ENCODE measurements at regions not wholly inside any gene's neighbourhood (a gene's known extent, or its start where the extent isn't known, plus 50 kb on each side); places are given as distances from the start of the nearest gene placed in this dataset.

DNA sequence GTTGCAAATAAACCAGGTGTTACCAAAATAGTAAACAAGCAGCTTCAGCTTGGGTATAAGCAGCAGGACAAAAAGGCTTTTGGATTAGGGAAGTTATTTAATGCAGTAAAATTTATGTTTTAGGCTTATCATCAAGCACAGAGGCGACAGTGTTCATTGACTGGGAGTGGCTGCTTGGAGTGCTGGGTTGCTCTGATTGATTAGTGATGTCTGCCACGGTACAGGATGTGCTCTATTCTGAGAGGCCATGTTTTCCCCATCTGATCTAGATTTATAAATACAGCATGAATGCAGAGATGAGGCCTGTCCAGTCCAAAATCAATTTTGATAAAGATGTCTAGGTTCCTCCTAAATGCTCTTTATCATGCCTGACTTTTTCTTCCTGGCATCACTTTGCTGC lies 83.5 kb downstream of the MAP1LC3B2 start:
- Histone ChIP-seq H2AFZ (ENCODE audit: low read length) (no peak overlapping the region), H3K4me3 (replicated peaks in 1 of 4; ENCODE audit: control extremely low read depth in 1 of 4, insufficient read depth in 1 of 4, low read depth in 3 of 4, low read length in 4 of 4) (no peak overlapping the region), H3K36me3 (ENCODE audit: control insufficient read depth, insufficient read depth, low read length) (no peaks in the 10 kb centered on the region), H3K4me1 (ENCODE audit: control insufficient read depth, extremely low read depth, insufficient read depth, low read length) (no peaks in the 10 kb centered on the region), H3K9ac (ENCODE audit: insufficient read depth, low read length) (no peak overlapping the region), H3K9me3 (ENCODE audit: control insufficient read depth, insufficient read depth, low read depth, low read length) (no peaks in the 10 kb centered on the region), H3K79me2 (ENCODE audit: control insufficient read depth, insufficient read depth, low read length) (no peaks in the 10 kb centered on the region), H3K27me3 (ENCODE audit: control insufficient read depth, insufficient read depth, low read length) (peaks cover 20% of the 10 kb centered on the region), H3K4me2 (ENCODE audit: extremely low read depth, insufficient read depth, low read length) (no peak overlapping the region), H3K27ac (ENCODE audit: insufficient read depth, low read length) (no peak overlapping the region), H4K20me1 (ENCODE audit: control insufficient read depth, extremely low read depth, insufficient read depth, low read length) (no peaks in the 10 kb centered on the region)
- DNase-seq (ENCODE audit: low read depth in 2 of 2) = no peak
- TF ChIP-seq EZH2 (IDR thresholded peaks at IDR 0.05; ENCODE audit: low read length, missing control alignments) = no peak
- TF ChIP-seq, protein P1, sequence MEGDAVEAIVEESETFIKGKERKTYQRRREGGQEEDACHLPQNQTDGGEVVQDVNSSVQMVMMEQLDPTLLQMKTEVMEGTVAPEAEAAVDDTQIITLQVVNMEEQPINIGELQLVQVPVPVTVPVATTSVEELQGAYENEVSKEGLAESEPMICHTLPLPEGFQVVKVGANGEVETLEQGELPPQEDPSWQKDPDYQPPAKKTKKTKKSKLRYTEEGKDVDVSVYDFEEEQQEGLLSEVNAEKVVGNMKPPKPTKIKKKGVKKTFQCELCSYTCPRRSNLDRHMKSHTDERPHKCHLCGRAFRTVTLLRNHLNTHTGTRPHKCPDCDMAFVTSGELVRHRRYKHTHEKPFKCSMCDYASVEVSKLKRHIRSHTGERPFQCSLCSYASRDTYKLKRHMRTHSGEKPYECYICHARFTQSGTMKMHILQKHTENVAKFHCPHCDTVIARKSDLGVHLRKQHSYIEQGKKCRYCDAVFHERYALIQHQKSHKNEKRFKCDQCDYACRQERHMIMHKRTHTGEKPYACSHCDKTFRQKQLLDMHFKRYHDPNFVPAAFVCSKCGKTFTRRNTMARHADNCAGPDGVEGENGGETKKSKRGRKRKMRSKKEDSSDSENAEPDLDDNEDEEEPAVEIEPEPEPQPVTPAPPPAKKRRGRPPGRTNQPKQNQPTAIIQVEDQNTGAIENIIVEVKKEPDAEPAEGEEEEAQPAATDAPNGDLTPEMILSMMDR (conservative IDR thresholded peaks at IDR 0.05 in 1 of 2, IDR thresholded peaks at IDR 0.05 in 1 of 2; ENCODE audit: low read depth in 1 of 2, low read length in 2 of 2) = no peak

DNA sequence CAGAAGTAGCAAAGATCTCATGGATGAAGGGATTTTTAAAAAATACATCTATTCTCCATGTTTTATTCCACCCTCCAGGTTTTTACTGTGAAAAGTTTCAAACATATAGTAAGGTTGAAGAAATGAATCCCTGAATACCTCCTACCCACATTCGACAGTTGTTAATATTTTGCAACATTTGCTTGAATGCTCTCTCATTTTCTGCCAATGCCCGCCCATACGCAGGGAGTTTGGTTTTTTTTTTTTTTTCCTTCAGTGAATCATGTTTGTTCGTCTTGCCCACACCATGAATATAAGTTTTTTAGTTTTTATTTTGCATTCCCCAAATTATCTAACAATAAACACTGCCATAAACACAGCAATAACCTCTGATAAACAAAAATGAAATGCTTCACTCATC lies 82.9 kb downstream of the MAP1LC3B2 start:
- H3K79me2 ChIP-seq (ENCODE audit: control insufficient read depth, insufficient read depth, low read length) = no peaks in the 10 kb centered on the region
- no peak overlapping the region for H3K9ac ChIP-seq (ENCODE audit: insufficient read depth, low read length)
- no peak overlapping the region for H3K4me2 ChIP-seq (ENCODE audit: extremely low read depth, insufficient read depth, low read length)
- H3K36me3 ChIP-seq (ENCODE audit: control insufficient read depth, insufficient read depth, low read length) = no peaks in the 10 kb centered on the region
- H2AFZ ChIP-seq (ENCODE audit: low read length) = no peak overlapping the region
- H3K27ac ChIP-seq (ENCODE audit: insufficient read depth, low read length) = no peak overlapping the region
- no peak overlapping the region for H3K4me3 ChIP-seq (replicated peaks in 1 of 4; ENCODE audit: control extremely low read depth in 1 of 4, insufficient read depth in 1 of 4, low read depth in 3 of 4, low read length in 4 of 4)
- H3K4me1 ChIP-seq (ENCODE audit: control insufficient read depth, extremely low read depth, insufficient read depth, low read length) = no peaks in the 10 kb centered on the region
- DNase-seq (ENCODE audit: low read depth in 2 of 2) = no peak
- TF ChIP-seq, protein P1 (conservative IDR thresholded peaks at IDR 0.05 in 1 of 2, IDR thresholded peaks at IDR 0.05 in 1 of 2; ENCODE audit: low read depth in 1 of 2, low read length in 2 of 2) = no peak
- TF ChIP-seq EZH2 (IDR thresholded peaks at IDR 0.05; ENCODE audit: low read length, missing control alignments) = no peak
- peaks cover 20% of the 10 kb centered on the region for H3K27me3 ChIP-seq (ENCODE audit: control insufficient read depth, insufficient read depth, low read length)
- H4K20me1 ChIP-seq (ENCODE audit: control insufficient read depth, extremely low read depth, insufficient read depth, low read length) = no peaks in the 10 kb centered on the region
- no peaks in the 10 kb centered on the region for H3K9me3 ChIP-seq (ENCODE audit: control insufficient read depth, insufficient read depth, low read depth, low read length)

DNA sequence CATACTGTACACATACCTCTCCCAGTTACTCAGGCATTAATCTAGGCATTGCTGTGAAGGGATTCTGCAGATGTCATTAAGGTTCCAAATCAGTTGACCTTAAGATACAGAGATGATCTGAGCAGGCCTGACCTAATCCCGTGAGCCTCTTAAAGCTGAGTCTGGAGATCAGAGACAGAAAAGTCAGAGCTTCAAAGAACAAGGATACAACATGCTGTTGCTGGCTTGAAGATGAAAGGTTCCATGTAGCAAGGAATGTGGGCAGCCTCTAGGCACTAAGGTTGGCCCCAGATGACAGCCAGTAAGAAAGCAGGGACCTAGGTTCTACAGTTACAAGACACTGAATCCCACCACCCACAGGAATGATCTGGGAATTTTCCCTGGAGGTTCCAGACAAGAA lies 81.1 kb downstream of the MAP1LC3B2 start:
- Histone ChIP-seq H3K9me3 (ENCODE audit: control insufficient read depth, insufficient read depth, low read depth, low read length) (no peaks in the 10 kb centered on the region), H2AFZ (ENCODE audit: low read length) (no peak overlapping the region), H4K20me1 (ENCODE audit: control insufficient read depth, extremely low read depth, insufficient read depth, low read length) (no peaks in the 10 kb centered on the region), H3K27ac (ENCODE audit: insufficient read depth, low read length) (no peak overlapping the region), H3K9ac (ENCODE audit: insufficient read depth, low read length) (no peak overlapping the region), H3K79me2 (ENCODE audit: control insufficient read depth, insufficient read depth, low read length) (no peaks in the 10 kb centered on the region), H3K4me2 (ENCODE audit: extremely low read depth, insufficient read depth, low read length) (no peak overlapping the region), H3K36me3 (ENCODE audit: control insufficient read depth, insufficient read depth, low read length) (no peaks in the 10 kb centered on the region), H3K27me3 (ENCODE audit: control insufficient read depth, insufficient read depth, low read length) (peaks cover 9% of the 10 kb centered on the region), H3K4me3 (replicated peaks in 1 of 4; ENCODE audit: control extremely low read depth in 1 of 4, insufficient read depth in 1 of 4, low read depth in 3 of 4, low read length in 4 of 4) (no peak overlapping the region), H3K4me1 (ENCODE audit: control insufficient read depth, extremely low read depth, insufficient read depth, low read length) (no peaks in the 10 kb centered on the region)
- no peak for DNase-seq (ENCODE audit: low read depth in 2 of 2)
- TF ChIP-seq, protein P1 (conservative IDR thresholded peaks at IDR 0.05 in 1 of 2, IDR thresholded peaks at IDR 0.05 in 1 of 2; ENCODE audit: low read depth in 1 of 2, low read length in 2 of 2) = no peak
- TF ChIP-seq EZH2 (IDR thresholded peaks at IDR 0.05; ENCODE audit: low read length, missing control alignments) = no peak

All from fibroblast of lung (primary cell).